ENCODE measurements at regions not wholly inside any gene's neighbourhood (a gene's known extent, or its start where the extent isn't known, plus 50 kb on each side); places are given as distances from the start of the nearest gene placed in this dataset.

GRCh38 chr11:15663777-15664218 is 549.1 kb downstream of the INSC start:
- Histone ChIP-seq H2AK5ac (ENCODE audit: insufficient read length, low read length) (no peak overlapping the region), H2BK120ac (ENCODE audit: low read depth, low read length, poor library complexity, severe bottlenecking) (no peak overlapping the region), H3K27me3 (ENCODE audit: insufficient read depth, low read length) (no peaks in the 10 kb centered on the region), H3K79me1 (ENCODE audit: insufficient read depth, low read depth, low read length, poor library complexity, severe bottlenecking) (no peaks in the 10 kb centered on the region), H3K23me2 (ENCODE audit: insufficient read length, low read depth, low read length, poor library complexity, severe bottlenecking) (no peaks in the 10 kb centered on the region), H3K4me2 (ENCODE audit: insufficient read depth, insufficient read length, low read length) (no peak overlapping the region), H2BK5ac (ENCODE audit: insufficient read length, low read length) (no peak overlapping the region), H3K9ac (ENCODE audit: extremely low read depth, insufficient read length, low read length) (no peak overlapping the region), H2BK12ac (ENCODE audit: insufficient read length, low read depth, low read length) (no peak overlapping the region), H2BK15ac (ENCODE audit: low read depth, low read length) (no peak overlapping the region), H3K4me1 (ENCODE audit: insufficient read depth, low read length) (no peaks in the 10 kb centered on the region; the same call in 1 of the 2 replicates), H2AFZ (ENCODE audit: low read length) (no peak overlapping the region), H3K18ac (ENCODE audit: insufficient read length, low read depth, low read length) (no peak overlapping the region), H4K5ac (ENCODE audit: insufficient read length, low read depth, low read length) (no peak overlapping the region), H4K20me1 (ENCODE audit: control insufficient read depth, insufficient read depth, insufficient read length) (no peaks in the 10 kb centered on the region), H3K79me2 (ENCODE audit: insufficient read depth, low read length) (no peaks in the 10 kb centered on the region), H3K4ac (ENCODE audit: low read depth, low read length) (no peak overlapping the region), H4K8ac (replicated peaks; ENCODE audit: insufficient read length, low read depth, low read length) (no peak overlapping the region), H4K91ac (ENCODE audit: insufficient read length, low read depth, low read length) (no peak overlapping the region), H3K23ac (ENCODE audit: insufficient read length, low read depth, low read length) (no peak overlapping the region), H3K56ac (ENCODE audit: insufficient read length, low read depth, low read length) (no peak overlapping the region), H3K27ac (ENCODE audit: insufficient read length, low read depth, low read length) (no peak overlapping the region), H3K14ac (ENCODE audit: insufficient read depth, low read length) (no peak overlapping the region), H3K9me3 (ENCODE audit: control insufficient read depth, low read depth, low read length) (no peaks in the 10 kb centered on the region), H2BK20ac (ENCODE audit: low read depth, low read length, poor library complexity, severe bottlenecking) (no peak overlapping the region), H3T11ph (ENCODE audit: low read length) (no peak overlapping the region)
- peak; percentile 47 for DNase-seq
- no peaks in the 10 kb centered on the region; a peak in 1 of 5 replicates for H3K9me3 Mint-ChIP-seq
- no peaks in the 10 kb centered on the region; a peak in 1 of 7 replicates for H3K36me3 Mint-ChIP-seq (ENCODE audit: insufficient read depth in 1 of 3, low read depth in 3 of 3)
- H3K4me1 Mint-ChIP-seq = peaks cover 13 to 15% of the 10 kb centered on the region in 2 experiments
- TF ChIP-seq, protein P1, sequence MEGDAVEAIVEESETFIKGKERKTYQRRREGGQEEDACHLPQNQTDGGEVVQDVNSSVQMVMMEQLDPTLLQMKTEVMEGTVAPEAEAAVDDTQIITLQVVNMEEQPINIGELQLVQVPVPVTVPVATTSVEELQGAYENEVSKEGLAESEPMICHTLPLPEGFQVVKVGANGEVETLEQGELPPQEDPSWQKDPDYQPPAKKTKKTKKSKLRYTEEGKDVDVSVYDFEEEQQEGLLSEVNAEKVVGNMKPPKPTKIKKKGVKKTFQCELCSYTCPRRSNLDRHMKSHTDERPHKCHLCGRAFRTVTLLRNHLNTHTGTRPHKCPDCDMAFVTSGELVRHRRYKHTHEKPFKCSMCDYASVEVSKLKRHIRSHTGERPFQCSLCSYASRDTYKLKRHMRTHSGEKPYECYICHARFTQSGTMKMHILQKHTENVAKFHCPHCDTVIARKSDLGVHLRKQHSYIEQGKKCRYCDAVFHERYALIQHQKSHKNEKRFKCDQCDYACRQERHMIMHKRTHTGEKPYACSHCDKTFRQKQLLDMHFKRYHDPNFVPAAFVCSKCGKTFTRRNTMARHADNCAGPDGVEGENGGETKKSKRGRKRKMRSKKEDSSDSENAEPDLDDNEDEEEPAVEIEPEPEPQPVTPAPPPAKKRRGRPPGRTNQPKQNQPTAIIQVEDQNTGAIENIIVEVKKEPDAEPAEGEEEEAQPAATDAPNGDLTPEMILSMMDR (conservative IDR thresholded peaks at IDR 0.05) = no peak
- WGBS (ENCODE audit: extremely low coverage, insufficient read length, low lambda C conversion rate) = no CpG with 5 or more reads among the region's 7 CpGs
- H3K4me3 Mint-ChIP-seq = no peak overlapping the region
- H3K27me3 Mint-ChIP-seq (ENCODE audit: low read depth) = peaks cover 12% of the 10 kb centered on the region
- no peak overlapping the region for H3K27ac Mint-ChIP-seq

Measured in H9 (cell line).